Lower lobe of right lung (tissue), 2 donors: ENCODE measurements at regions not wholly inside any gene's neighbourhood (a gene's known extent, or its start where the extent isn't known, plus 50 kb on each side); places are given as distances from the start of the nearest gene placed in this dataset.

Experiments
- ATAC-seq, 2 donors: fragments of 200-7000 bp; cut with Tn5 transposase; one replicate each; pipeline ENCODE4 v1.9.1; 2020 to 2022; ENCODE audit warnings: mild to moderate bottlenecking in 2 of 2, moderate library complexity in 2 of 2
- DNase-seq: peaks from one replicate; pipeline ENCODE4 v3.0.0-alpha.2; 2020
- H3K27ac ChIP-seq: fragments of 200-600 bp; one replicate; pipeline ENCODE4 v1.8.0; 2022
- H3K27me3 ChIP-seq: fragments of 200-600 bp; one replicate; pipeline ENCODE4 v1.8.0; 2022; ENCODE audit warnings: low read depth
- H3K36me3 ChIP-seq: fragments of 200-600 bp; one replicate; pipeline ENCODE4 v1.8.0; 2022; ENCODE audit warnings: mild to moderate bottlenecking
- H3K4me1 ChIP-seq: fragments of 200-600 bp; one replicate; pipeline ENCODE4 v1.8.0; 2022
- H3K4me3 ChIP-seq: fragments of 200-600 bp; one replicate; pipeline ENCODE4 v1.8.0; 2022; ENCODE audit warnings: mild to moderate bottlenecking
- H3K9me3 ChIP-seq: fragments of 200-600 bp; one replicate; pipeline ENCODE4 v1.8.0; 2022
- CTCF ChIP-seq: fragments of 200-600 bp; IDR thresholded peaks from one replicate; pipeline ENCODE4 v1.8.0; 2022; ENCODE audit warnings: antibody characterized with exemption, mild to moderate bottlenecking
- intact Hi-C: fragments of 100-400 bp; cut with DNase I; formaldehyde crosslinking; loops from one replicate; pipeline ENCODE4 v1.11.0; 2022
- donor health status: DM: no; HTN: yes; CAD: no; lungs with severe emphysema.

DNA sequence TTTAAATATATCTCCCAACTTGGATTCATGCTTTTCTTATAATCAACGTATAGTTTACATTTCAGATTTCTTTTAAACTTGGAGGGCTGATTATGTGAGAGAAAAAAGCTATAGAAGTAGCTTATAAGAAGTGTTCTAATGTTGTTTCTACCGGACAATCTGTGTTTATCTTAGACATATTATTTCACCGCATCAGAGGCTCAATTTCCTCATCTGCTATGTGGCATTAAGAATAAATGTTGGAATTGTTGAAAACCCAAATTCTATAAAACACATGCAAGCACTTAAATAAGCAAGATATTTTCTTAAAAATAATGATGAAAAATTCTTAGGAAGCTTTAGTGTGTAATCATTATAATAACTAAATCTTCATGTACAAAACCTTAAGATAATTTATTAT is 407.9 kb downstream of the HRH4 start:
- DNase-seq: no peak
- TF ChIP-seq CTCF: no peak
- intact Hi-C loops: no loop called here

DNA sequence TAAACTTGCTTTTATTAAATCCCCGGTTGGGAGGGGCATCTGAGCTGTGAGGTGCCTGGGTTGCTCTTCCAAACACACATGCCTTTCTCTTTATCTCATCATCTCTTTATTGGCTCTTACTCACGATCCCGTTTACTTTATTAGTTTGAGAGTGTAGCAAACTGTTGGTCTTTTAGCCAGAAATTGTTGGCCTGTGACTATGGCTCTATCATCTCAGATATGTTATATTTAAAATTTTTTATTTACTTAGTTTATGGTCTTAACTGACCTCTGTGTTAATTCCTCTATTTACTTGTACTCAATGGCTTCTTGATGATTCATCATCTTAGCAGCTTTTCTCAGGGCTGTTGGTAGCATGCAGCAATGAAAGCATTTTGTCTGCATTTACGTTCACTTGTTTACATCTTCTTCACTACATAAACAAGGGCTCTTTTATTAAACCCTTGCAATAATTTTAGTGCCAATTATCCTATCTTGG is 408.4 kb downstream of the HRH4 start:
- no peak for TF ChIP-seq CTCF
- intact Hi-C loops: no loop called here

More for the DNA sequence above, 407.9 kb downstream of the HRH4 start:
- Histone ChIP-seq H3K4me3 (no peak overlapping the region), H3K27me3 (no peaks in the 10 kb centered on the region), H3K27ac (no peak overlapping the region), H3K36me3 (no peaks in the 10 kb centered on the region), H3K4me1 (no peaks in the 10 kb centered on the region), H3K9me3 (no peaks in the 10 kb centered on the region)
- no peak for ATAC-seq

DNA sequence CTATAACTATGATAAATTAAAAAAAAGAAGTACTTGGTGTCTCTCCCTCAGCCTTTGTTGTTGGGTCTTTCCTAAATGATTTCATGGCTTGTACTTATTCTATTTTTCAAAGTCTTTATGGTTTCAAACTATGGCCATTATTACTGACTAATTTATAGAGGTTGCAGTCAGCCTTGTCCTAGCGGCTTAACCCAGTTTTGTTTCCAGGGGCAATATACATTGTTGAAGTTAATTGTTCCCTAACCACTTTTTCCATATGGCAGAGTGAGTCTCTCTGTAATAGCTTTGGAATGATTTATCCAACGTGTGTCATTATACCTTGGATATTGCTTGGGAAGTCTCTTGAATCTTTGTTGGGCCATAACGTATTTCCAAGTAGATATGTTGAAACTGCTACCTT is 408.8 kb downstream of the HRH4 start:
- Histone ChIP-seq H3K4me3 (no peak overlapping the region), H3K27ac (no peak overlapping the region), H3K27me3 (no peaks in the 10 kb centered on the region), H3K9me3 (no peaks in the 10 kb centered on the region), H3K4me1 (no peaks in the 10 kb centered on the region), H3K36me3 (no peaks in the 10 kb centered on the region)
- no peak for ATAC-seq
- TF ChIP-seq CTCF: no peak
- intact Hi-C loops: no loop called here
- no peak for DNase-seq

More for the DNA sequence above, 408.4 kb downstream of the HRH4 start:
- Histone ChIP-seq H3K9me3 (no peaks in the 10 kb centered on the region), H3K4me1 (no peaks in the 10 kb centered on the region), H3K27me3 (no peaks in the 10 kb centered on the region), H3K36me3 (no peaks in the 10 kb centered on the region), H3K4me3 (no peak overlapping the region), H3K27ac (no peak overlapping the region)
- ATAC-seq: no peak
- DNase-seq: no peak

DNA sequence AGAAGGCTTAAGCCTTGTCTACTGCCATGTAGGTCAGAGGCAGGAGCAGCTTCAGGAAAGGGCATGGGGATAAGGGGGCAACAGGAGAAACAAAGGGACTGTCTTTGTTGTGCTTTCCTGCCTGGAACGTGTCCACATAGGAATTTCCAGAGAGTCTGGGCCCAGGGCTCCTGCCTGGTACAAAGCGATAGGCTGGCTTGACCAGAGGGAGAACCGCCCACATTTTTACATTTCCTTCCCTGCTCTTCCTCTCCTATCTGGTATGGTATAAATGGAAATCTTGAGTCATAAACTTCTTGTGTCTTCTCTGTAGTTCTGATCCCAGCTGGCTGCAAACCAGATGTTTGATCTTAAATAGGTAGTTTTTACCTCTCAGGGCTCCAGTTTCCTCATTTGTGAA is 414.8 kb downstream of the HRH4 start:
- no peak overlapping the region for H3K27ac ChIP-seq
- H3K4me3 ChIP-seq: no peak overlapping the region
- no peaks in the 10 kb centered on the region for H3K36me3 ChIP-seq
- no peaks in the 10 kb centered on the region for H3K9me3 ChIP-seq
- no peaks in the 10 kb centered on the region for H3K27me3 ChIP-seq
- H3K4me1 ChIP-seq: no peaks in the 10 kb centered on the region
- ATAC-seq (no peak), DNase-seq (no peak)
- no peak for TF ChIP-seq CTCF
- intact Hi-C loops: no loop called here

DNA sequence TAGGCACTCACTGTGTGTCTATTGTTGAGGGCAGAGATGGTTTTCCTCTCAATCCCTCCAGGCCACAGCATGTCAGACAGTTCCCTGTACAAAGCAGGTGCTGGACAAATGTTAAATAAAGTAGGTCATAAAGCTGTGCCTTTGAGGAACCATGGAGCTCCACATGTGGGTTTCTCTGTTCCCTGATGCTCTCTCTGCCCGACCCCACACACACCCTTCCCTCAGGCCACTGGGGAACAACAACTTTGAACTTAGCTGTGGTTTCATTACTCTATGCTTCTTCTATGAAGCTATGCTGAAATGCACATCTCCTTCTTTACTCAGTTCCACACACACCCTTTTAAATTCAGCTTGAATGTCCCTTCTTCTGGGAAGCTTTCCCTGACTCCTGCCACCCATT is 415.3 kb downstream of the HRH4 start:
- TF ChIP-seq CTCF: no peak
- no peak overlapping the region for H3K4me3 ChIP-seq
- DNase-seq (no peak), ATAC-seq (no peak)
- H3K27me3 ChIP-seq: no peaks in the 10 kb centered on the region
- no peaks in the 10 kb centered on the region for H3K9me3 ChIP-seq
- no peaks in the 10 kb centered on the region for H3K4me1 ChIP-seq
- intact Hi-C loops: no loop called here
- no peaks in the 10 kb centered on the region for H3K36me3 ChIP-seq
- no peak overlapping the region for H3K27ac ChIP-seq

- H3K27ac ChIP-seq: no peak overlapping the region
- H3K9me3 ChIP-seq: no peaks in the 10 kb centered on the region
- no peak for ATAC-seq
- no peaks in the 10 kb centered on the region for H3K36me3 ChIP-seq
- no peak overlapping the region for H3K4me3 ChIP-seq
- no peaks in the 10 kb centered on the region for H3K27me3 ChIP-seq
- no peak for TF ChIP-seq CTCF
- H3K4me1 ChIP-seq: no peaks in the 10 kb centered on the region
- intact Hi-C loops: no loop called here
- DNase-seq: no peak
Observed at GRCh38 chr18:24876266-24876665, 415.8 kb downstream of the HRH4 start.
